ENCODE measurements at regions not wholly inside any gene's neighbourhood (a gene's known extent, or its start where the extent isn't known, plus 50 kb on each side); places are given as distances from the start of the nearest gene placed in this dataset.

DNA sequence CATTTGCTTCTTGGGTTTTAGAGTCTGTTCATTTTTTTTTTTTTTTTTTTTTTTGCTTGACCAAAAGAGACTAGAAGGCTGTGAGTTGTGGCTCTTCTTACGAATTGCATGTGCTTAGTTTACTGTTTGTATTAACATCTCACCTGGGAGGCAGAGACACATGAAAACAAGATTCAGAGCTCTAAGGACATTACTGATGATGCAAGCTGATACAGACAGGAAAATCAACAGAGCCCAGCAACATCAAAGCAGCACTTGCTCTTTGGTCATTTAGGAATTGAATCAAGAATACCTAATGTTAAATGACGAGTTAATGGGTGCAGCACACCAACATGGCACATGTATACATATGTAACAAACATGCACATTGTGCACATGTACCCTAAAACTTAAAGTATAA is 55.7 kb upstream of the HS3ST5 start:
- no peak for DNase-seq

All from fibroblast of upper back skin (primary cell).